DND-41 (cell line): ENCODE measurements at regions not wholly inside any gene's neighbourhood (a gene's known extent, or its start where the extent isn't known, plus 50 kb on each side); places are given as distances from the start of the nearest gene placed in this dataset.

Source experiments
- ATAC-seq: fragments of 200-7000 bp; cut with Tn5 transposase; 3 replicates; pipeline ENCODE4 v1.9.1; 2021; ENCODE audit warnings: low read depth; ENCODE audit not compliant: insufficient read depth
- DNase-seq: peaks from one replicate; pipeline ENCODE4 v3.0.0-alpha.2; 2020
- H2AFZ ChIP-seq: 2 replicates; pipeline ENCODE4 v1.6.0; 2012; ENCODE audit warnings: low read depth, low read length
- H3K27ac ChIP-seq: 2 replicates; pipeline ENCODE4 v1.5.1; 2012; ENCODE audit warnings: low read length, inconsistent platforms
- H3K27me3 ChIP-seq: fragments of 200-600 bp; sonication (generic); 2 replicates; pipeline ENCODE4 v1.6.0; 2012; ENCODE audit warnings: low read length, mild to moderate bottlenecking, inconsistent platforms; ENCODE audit not compliant: insufficient read depth, poor library complexity
- H3K36me3 ChIP-seq: 2 replicates; pipeline ENCODE4 v1.5.1; 2012; ENCODE audit warnings: low read length, inconsistent platforms; ENCODE audit not compliant: insufficient read depth
- H3K4me1 ChIP-seq: 2 replicates; pipeline ENCODE4 v1.5.1; 2012; ENCODE audit warnings: mild to moderate bottlenecking, low read length; ENCODE audit not compliant: insufficient read depth
- H3K4me2 ChIP-seq: 2 replicates; pipeline ENCODE4 v1.6.0; 2012; ENCODE audit warnings: mild to moderate bottlenecking, moderate library complexity, low read length, inconsistent platforms; ENCODE audit not compliant: insufficient read depth
- H3K4me3 ChIP-seq, 2 experiments: fragments of 200-600 bp in 1 of 2; shearing (Covaris generic) in 1 of 2; 2 replicates each; pipeline ENCODE4 v1.5.1; 2012 to 2016; ENCODE audit warnings: inconsistent platforms in 2 of 2, low read length in 2 of 2, mild to moderate bottlenecking in 2 of 2, low read depth in 1 of 2, moderate library complexity in 1 of 2
- H3K79me2 ChIP-seq: 2 replicates; pipeline ENCODE4 v1.6.0; 2012; ENCODE audit warnings: low read length, inconsistent platforms; ENCODE audit not compliant: insufficient read depth
- H3K9ac ChIP-seq: 2 replicates; pipeline ENCODE4 v1.6.0; 2012; ENCODE audit warnings: low read depth, mild to moderate bottlenecking, inconsistent platforms, low read length, moderate library complexity
- H3K9me3 ChIP-seq: 2 replicates; pipeline ENCODE4 v1.5.1; 2012; ENCODE audit warnings: low read length, moderate library complexity, mild to moderate bottlenecking, inconsistent platforms; ENCODE audit not compliant: insufficient read depth, severe bottlenecking
- H4K20me1 ChIP-seq: 2 replicates; pipeline ENCODE4 v1.6.0; 2012; ENCODE audit warnings: low read length; ENCODE audit not compliant: insufficient read depth
- EZH2 ChIP-seq: IDR thresholded peaks from 3 replicates; pipeline ENCODE4 v1.6.1; 2012; ENCODE audit warnings: borderline replicate concordance, low read depth, mild to moderate bottlenecking, moderate library complexity, low read length, inconsistent platforms; ENCODE audit not compliant: severe bottlenecking
- TF ChIP-seq, protein P1 (sequence below): IDR thresholded peaks from 2 replicates; pipeline ENCODE4 v1.5.1; 2012; ENCODE audit warnings: borderline replicate concordance, low read length, moderate library complexity, mild to moderate bottlenecking; ENCODE audit not compliant: poor library complexity, severe bottlenecking; ENCODE audit errors: extremely low read depth

GRCh38 chr2:149849591-149849990 is 262.0 kb upstream of the MMADHC start:
- ATAC-seq (no peak), DNase-seq (no peak)
- H3K27me3 ChIP-seq: no peaks in the 10 kb centered on the region
- TF ChIP-seq, protein P1, sequence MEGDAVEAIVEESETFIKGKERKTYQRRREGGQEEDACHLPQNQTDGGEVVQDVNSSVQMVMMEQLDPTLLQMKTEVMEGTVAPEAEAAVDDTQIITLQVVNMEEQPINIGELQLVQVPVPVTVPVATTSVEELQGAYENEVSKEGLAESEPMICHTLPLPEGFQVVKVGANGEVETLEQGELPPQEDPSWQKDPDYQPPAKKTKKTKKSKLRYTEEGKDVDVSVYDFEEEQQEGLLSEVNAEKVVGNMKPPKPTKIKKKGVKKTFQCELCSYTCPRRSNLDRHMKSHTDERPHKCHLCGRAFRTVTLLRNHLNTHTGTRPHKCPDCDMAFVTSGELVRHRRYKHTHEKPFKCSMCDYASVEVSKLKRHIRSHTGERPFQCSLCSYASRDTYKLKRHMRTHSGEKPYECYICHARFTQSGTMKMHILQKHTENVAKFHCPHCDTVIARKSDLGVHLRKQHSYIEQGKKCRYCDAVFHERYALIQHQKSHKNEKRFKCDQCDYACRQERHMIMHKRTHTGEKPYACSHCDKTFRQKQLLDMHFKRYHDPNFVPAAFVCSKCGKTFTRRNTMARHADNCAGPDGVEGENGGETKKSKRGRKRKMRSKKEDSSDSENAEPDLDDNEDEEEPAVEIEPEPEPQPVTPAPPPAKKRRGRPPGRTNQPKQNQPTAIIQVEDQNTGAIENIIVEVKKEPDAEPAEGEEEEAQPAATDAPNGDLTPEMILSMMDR: no peak
- TF ChIP-seq EZH2: no peak
- no peak overlapping the region for H3K4me2 ChIP-seq
- H3K79me2 ChIP-seq: no peaks in the 10 kb centered on the region
- no peaks in the 10 kb centered on the region for H4K20me1 ChIP-seq
- H2AFZ ChIP-seq: no peak overlapping the region
- no peak overlapping the region for H3K27ac ChIP-seq
- H3K4me1 ChIP-seq: no peaks in the 10 kb centered on the region
- no peaks in the 10 kb centered on the region for H3K9me3 ChIP-seq
- H3K4me3 ChIP-seq: no peak overlapping the region
- no peaks in the 10 kb centered on the region for H3K36me3 ChIP-seq
- H3K9ac ChIP-seq: no peak overlapping the region

DNA sequence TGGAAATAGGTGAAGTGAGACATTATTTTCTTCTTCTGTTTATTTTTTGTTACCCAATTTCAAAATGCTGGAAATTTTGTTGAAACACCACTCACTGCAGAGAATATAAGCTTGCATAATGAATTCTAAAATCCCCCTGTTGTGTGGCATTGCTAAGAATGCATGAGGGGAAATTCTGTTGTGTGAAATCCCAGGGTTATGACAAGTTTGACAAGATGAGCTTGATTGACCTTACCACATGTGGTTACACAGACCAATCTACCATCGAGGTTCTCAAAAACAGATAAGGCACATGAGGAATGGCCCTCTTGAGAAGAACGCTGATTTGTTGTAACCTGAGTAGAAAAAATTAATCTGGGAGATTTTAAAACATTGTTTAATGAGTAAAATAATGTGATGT is 261.6 kb upstream of the MMADHC start:
- TF ChIP-seq, protein P1: no peak
- no peak for TF ChIP-seq EZH2
- Histone ChIP-seq H3K9me3 (no peaks in the 10 kb centered on the region), H3K4me3 (no peak overlapping the region), H3K4me1 (no peaks in the 10 kb centered on the region), H4K20me1 (no peaks in the 10 kb centered on the region), H3K9ac (no peak overlapping the region), H3K4me2 (no peak overlapping the region), H3K79me2 (no peaks in the 10 kb centered on the region), H2AFZ (no peak overlapping the region), H3K36me3 (no peaks in the 10 kb centered on the region), H3K27ac (no peak overlapping the region), H3K27me3 (no peaks in the 10 kb centered on the region)
- ATAC-seq (no peak), DNase-seq (no peak)

- no peak for DNase-seq
- H3K27ac ChIP-seq: no peak overlapping the region
Measured at GRCh38 chr2:149841396-149841795, 253.8 kb upstream of the MMADHC start.

More at GRCh38 chr2:149841396-149841795, 253.8 kb upstream of the MMADHC start:
- H2AFZ ChIP-seq: no peak overlapping the region
- no peaks in the 10 kb centered on the region for H3K36me3 ChIP-seq
- H3K9me3 ChIP-seq: no peaks in the 10 kb centered on the region
- H3K27me3 ChIP-seq: no peaks in the 10 kb centered on the region
- no peak for ATAC-seq
- no peaks in the 10 kb centered on the region for H3K4me1 ChIP-seq
- H3K4me3 ChIP-seq: no peak overlapping the region
- H3K4me2 ChIP-seq: no peak overlapping the region
- TF ChIP-seq EZH2: no peak
- TF ChIP-seq, protein P1: no peak
- H3K79me2 ChIP-seq: no peaks in the 10 kb centered on the region
- H3K9ac ChIP-seq: no peak overlapping the region
- no peaks in the 10 kb centered on the region for H4K20me1 ChIP-seq
